AG10803 (cell line): ENCODE measurements at regions not wholly inside any gene's neighbourhood (a gene's known extent, or its start where the extent isn't known, plus 50 kb on each side); places are given as distances from the start of the nearest gene placed in this dataset.
A peak's percentile ranks its signal among the peaks of the same experiment; 100 is the strongest.
"Not testable (repeated sequence)": the region's sequence is repeated elsewhere in the genome, so short reads cannot be mapped to it uniquely, and the experiment has no call there.

Experiments used
- DNase-seq: peaks from one replicate; pipeline ENCODE4 v3.0.0; 2010; ENCODE audit warnings: low read depth
- H3K4me3 ChIP-seq: 2 replicates; pipeline ENCODE4 v1.5.1; 2011; ENCODE audit warnings: mild to moderate bottlenecking, low read length, control low read depth
- CTCF ChIP-seq: conservative IDR thresholded peaks from 2 replicates; pipeline ENCODE4 v1.5.1; 2011; ENCODE audit warnings: mild to moderate bottlenecking, low read length, control low read depth, inconsistent platforms

DNA sequence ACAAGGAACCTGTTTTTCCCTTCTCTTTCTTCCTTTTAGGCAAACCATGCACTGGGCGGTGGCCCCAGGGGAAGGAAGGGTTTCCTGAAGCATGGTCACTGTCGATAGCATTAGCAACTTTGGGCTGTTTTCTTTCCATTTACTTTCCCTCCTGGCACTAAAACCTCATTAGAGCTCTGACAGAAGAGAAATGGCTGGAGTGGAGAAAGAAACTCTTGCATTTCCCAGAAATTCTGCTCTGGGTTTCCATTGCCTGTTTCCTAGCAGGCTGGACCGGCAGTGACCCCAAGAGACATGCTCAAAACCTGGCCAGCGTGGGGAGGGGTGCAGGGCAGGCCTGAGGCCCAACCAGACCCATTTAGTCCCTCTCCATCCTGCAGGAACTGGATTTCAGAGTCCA is 230.7 kb upstream of the CCL2 start:
- DNase-seq = no peak
- no peak overlapping the region for H3K4me3 ChIP-seq
- TF ChIP-seq CTCF = no peak

DNA sequence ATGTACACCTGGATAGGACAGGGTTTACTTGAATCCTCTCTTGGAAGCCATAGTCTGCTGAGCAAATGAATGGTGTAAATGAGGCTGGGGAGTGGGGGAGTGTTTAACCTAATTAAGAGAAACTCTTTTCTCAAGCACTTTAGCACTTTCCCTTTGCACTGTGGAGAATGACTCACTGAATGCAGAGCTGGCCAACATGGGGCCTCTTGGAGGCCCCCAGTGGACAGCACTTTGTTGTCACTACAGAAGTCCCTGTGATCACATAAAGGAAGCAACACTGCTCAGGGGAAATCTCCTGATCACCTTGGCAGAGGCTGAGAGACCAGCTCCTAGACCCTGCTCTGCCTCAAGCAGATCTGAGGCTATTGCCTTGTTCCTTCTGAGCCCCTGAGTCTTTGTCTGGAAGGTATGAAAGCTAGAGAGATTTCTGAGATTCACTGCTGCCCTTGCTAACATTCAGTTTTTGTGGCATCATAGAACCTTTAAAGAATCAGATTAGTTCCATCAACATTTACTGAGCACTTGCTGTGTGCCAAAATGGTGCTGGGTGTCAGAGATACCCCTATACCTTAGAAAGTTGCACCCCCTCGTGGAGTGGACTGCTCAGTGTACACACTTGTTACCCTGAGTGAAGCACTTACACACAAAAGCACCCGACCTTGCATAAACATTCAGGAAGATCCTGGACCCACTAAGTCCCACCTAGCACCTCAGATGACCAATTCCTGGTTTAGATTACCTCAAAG is 230.1 kb upstream of the CCL2 start:
- DNase-seq = no peak
- TF ChIP-seq CTCF = no peak
- no peak overlapping the region for H3K4me3 ChIP-seq

- not testable (repeated sequence) for DNase-seq, H3K4me3 ChIP-seq
Observed at GRCh38 chr17:34030601-34031000, 224.5 kb upstream of the CCL2 start.

GRCh38 chr17:34032305-34032704 is 222.8 kb upstream of the CCL2 start:
- DNase-seq, H3K4me3 ChIP-seq: not testable (repeated sequence)

DNA sequence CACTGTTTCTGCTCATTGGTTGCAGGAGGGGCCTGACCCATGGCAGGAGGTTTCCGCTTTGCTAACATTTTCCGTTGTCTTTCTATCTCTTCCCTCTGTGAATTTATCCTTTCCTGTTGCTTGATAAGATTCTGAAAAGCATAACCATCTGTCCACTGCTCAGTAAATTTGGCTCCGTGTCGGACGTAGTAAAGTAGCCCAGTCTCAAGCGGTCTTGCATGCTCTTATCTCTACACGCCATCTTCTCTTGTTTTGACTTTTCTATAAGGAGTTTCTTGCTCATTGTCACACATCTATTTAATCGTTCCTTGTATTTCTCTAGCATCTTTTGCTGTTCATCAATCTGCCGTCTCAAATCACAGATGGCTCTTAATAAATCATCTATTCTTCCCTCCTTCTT is 216.3 kb upstream of the CCL2 start:
- DNase-seq, H3K4me3 ChIP-seq: not testable (repeated sequence)

GRCh38 chr17:34039213-34039612 is 215.9 kb upstream of the CCL2 start:
- DNase-seq, H3K4me3 ChIP-seq: not testable (repeated sequence)

GRCh38 chr17:34039759-34040555 is 215.1 kb upstream of the CCL2 start:
- DNase-seq = peak; percentile 22
- H3K4me3 ChIP-seq = not testable (repeated sequence)

GRCh38 chr17:34045990-34046389 is 209.1 kb upstream of the CCL2 start:
- no peak for DNase-seq
- H3K4me3 ChIP-seq = no peak overlapping the region
- TF ChIP-seq CTCF = no peak

DNA sequence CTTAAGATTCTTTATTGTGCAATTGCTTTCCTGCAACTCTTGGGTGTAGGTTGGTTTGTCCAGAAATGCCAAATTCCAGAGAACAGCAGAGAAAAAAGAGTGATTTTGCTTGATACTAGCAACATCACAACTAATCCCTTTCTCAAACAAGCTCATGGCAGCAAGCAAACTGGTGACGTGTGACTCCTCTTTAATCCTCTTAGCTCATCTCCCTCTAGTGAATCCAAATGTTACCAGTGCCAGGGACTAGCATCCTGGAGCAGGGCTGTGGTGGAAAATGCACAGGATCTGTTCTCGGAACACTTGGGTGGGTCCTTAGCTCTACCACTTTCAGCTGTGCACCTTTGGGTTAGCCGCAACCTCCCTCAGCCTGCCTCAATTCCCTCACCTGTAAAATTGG is 204.0 kb upstream of the CCL2 start:
- DNase-seq = no peak
- H3K4me3 ChIP-seq = no peak overlapping the region
- no peak for TF ChIP-seq CTCF

DNA sequence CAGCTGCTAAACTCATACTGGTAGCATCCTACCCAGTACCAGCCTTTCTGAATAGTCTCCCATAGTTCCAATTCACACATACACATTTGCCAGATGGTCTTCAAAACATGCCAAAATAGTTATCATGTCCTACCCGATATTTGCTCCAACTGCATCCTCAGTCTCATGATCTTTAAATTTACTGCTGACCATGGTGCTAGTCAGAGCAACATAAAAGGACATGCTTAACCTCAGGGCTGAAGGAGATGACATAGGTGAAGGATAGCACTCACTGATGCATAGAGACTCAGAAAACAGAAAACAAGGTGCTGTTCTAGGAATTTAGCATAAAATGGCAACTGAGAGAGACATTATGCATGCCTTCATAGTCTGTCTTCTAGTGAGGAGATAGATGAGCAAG is 200.6 kb upstream of the CCL2 start:
- DNase-seq = no peak
- no peak for TF ChIP-seq CTCF
- no peak overlapping the region for H3K4me3 ChIP-seq
